ENCODE measurements at regions not wholly inside any gene's neighbourhood (a gene's known extent, or its start where the extent isn't known, plus 50 kb on each side); places are given as distances from the start of the nearest gene placed in this dataset.

DNA sequence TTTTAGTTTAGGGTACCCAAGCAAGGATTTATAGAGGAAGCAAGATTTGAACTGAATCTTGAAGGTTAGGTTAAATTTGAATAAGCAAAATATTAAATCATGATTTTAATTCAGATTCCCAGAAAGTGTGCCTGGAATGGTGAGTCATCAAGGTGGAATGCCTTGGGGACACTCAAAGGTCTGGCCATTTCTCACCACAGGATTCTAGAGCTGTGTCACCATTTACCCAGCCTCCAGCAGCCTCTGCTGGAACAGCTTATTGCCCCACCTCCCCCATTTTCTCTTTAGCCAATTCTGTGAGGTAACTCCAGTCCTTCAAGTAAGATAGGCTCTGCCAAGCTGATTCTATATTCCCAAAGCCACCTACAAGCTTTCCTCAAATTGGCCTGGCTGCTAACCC, 181.4 kb downstream of the SIM1 start:
- TF ChIP-seq, protein P1, sequence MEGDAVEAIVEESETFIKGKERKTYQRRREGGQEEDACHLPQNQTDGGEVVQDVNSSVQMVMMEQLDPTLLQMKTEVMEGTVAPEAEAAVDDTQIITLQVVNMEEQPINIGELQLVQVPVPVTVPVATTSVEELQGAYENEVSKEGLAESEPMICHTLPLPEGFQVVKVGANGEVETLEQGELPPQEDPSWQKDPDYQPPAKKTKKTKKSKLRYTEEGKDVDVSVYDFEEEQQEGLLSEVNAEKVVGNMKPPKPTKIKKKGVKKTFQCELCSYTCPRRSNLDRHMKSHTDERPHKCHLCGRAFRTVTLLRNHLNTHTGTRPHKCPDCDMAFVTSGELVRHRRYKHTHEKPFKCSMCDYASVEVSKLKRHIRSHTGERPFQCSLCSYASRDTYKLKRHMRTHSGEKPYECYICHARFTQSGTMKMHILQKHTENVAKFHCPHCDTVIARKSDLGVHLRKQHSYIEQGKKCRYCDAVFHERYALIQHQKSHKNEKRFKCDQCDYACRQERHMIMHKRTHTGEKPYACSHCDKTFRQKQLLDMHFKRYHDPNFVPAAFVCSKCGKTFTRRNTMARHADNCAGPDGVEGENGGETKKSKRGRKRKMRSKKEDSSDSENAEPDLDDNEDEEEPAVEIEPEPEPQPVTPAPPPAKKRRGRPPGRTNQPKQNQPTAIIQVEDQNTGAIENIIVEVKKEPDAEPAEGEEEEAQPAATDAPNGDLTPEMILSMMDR (IDR thresholded peaks at IDR 0.05) = no peak
- no peak for TF ChIP-seq POLR2A (IDR thresholded peaks at IDR 0.05)

Measured in heart left ventricle (tissue), 13 donors.